ENCODE measurements at regions not wholly inside any gene's neighbourhood (a gene's known extent, or its start where the extent isn't known, plus 50 kb on each side); places are given as distances from the start of the nearest gene placed in this dataset.

GRCh38 chr15:35673093-35673684 is 127.2 kb upstream of the DPH6 start (continued):
- TF ChIP-seq, protein P1, sequence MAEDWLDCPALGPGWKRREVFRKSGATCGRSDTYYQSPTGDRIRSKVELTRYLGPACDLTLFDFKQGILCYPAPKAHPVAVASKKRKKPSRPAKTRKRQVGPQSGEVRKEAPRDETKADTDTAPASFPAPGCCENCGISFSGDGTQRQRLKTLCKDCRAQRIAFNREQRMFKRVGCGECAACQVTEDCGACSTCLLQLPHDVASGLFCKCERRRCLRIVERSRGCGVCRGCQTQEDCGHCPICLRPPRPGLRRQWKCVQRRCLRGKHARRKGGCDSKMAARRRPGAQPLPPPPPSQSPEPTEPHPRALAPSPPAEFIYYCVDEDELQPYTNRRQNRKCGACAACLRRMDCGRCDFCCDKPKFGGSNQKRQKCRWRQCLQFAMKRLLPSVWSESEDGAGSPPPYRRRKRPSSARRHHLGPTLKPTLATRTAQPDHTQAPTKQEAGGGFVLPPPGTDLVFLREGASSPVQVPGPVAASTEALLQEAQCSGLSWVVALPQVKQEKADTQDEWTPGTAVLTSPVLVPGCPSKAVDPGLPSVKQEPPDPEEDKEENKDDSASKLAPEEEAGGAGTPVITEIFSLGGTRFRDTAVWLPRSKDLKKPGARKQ (CRISPR knock-in tag; IDR thresholded peaks at IDR 0.05): no peak
- TF ChIP-seq MNT (conservative IDR thresholded peaks at IDR 0.05) (peak in 1 of 2 experiments; percentile 33; a peak in 2 of 4 replicates), ZNF143 (CRISPR knock-in tag; IDR thresholded peaks at IDR 0.05) (no peak), NFXL1 (CRISPR knock-in tag; IDR thresholded peaks at IDR 0.05) (no peak), SREBF2 (CRISPR knock-in tag; IDR thresholded peaks at IDR 0.05) (no peak), ZNF592 (IDR thresholded peaks at IDR 0.05) (peak; percentile 60), XRCC3 (IDR thresholded peaks at IDR 0.05) (no peak)
- TF ChIP-seq, protein P2, sequence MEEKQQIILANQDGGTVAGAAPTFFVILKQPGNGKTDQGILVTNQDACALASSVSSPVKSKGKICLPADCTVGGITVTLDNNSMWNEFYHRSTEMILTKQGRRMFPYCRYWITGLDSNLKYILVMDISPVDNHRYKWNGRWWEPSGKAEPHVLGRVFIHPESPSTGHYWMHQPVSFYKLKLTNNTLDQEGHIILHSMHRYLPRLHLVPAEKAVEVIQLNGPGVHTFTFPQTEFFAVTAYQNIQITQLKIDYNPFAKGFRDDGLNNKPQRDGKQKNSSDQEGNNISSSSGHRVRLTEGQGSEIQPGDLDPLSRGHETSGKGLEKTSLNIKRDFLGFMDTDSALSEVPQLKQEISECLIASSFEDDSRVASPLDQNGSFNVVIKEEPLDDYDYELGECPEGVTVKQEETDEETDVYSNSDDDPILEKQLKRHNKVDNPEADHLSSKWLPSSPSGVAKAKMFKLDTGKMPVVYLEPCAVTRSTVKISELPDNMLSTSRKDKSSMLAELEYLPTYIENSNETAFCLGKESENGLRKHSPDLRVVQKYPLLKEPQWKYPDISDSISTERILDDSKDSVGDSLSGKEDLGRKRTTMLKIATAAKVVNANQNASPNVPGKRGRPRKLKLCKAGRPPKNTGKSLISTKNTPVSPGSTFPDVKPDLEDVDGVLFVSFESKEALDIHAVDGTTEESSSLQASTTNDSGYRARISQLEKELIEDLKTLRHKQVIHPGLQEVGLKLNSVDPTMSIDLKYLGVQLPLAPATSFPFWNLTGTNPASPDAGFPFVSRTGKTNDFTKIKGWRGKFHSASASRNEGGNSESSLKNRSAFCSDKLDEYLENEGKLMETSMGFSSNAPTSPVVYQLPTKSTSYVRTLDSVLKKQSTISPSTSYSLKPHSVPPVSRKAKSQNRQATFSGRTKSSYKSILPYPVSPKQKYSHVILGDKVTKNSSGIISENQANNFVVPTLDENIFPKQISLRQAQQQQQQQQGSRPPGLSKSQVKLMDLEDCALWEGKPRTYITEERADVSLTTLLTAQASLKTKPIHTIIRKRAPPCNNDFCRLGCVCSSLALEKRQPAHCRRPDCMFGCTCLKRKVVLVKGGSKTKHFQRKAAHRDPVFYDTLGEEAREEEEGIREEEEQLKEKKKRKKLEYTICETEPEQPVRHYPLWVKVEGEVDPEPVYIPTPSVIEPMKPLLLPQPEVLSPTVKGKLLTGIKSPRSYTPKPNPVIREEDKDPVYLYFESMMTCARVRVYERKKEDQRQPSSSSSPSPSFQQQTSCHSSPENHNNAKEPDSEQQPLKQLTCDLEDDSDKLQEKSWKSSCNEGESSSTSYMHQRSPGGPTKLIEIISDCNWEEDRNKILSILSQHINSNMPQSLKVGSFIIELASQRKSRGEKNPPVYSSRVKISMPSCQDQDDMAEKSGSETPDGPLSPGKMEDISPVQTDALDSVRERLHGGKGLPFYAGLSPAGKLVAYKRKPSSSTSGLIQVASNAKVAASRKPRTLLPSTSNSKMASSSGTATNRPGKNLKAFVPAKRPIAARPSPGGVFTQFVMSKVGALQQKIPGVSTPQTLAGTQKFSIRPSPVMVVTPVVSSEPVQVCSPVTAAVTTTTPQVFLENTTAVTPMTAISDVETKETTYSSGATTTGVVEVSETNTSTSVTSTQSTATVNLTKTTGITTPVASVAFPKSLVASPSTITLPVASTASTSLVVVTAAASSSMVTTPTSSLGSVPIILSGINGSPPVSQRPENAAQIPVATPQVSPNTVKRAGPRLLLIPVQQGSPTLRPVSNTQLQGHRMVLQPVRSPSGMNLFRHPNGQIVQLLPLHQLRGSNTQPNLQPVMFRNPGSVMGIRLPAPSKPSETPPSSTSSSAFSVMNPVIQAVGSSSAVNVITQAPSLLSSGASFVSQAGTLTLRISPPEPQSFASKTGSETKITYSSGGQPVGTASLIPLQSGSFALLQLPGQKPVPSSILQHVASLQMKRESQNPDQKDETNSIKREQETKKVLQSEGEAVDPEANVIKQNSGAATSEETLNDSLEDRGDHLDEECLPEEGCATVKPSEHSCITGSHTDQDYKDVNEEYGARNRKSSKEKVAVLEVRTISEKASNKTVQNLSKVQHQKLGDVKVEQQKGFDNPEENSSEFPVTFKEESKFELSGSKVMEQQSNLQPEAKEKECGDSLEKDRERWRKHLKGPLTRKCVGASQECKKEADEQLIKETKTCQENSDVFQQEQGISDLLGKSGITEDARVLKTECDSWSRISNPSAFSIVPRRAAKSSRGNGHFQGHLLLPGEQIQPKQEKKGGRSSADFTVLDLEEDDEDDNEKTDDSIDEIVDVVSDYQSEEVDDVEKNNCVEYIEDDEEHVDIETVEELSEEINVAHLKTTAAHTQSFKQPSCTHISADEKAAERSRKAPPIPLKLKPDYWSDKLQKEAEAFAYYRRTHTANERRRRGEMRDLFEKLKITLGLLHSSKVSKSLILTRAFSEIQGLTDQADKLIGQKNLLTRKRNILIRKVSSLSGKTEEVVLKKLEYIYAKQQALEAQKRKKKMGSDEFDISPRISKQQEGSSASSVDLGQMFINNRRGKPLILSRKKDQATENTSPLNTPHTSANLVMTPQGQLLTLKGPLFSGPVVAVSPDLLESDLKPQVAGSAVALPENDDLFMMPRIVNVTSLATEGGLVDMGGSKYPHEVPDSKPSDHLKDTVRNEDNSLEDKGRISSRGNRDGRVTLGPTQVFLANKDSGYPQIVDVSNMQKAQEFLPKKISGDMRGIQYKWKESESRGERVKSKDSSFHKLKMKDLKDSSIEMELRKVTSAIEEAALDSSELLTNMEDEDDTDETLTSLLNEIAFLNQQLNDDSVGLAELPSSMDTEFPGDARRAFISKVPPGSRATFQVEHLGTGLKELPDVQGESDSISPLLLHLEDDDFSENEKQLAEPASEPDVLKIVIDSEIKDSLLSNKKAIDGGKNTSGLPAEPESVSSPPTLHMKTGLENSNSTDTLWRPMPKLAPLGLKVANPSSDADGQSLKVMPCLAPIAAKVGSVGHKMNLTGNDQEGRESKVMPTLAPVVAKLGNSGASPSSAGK (IDR thresholded peaks at IDR 0.05): 0 out of 2 replicates have a peak, but pooled peaks have one; percentile 42
